ENCODE measurements at regions not wholly inside any gene's neighbourhood (a gene's known extent, or its start where the extent isn't known, plus 50 kb on each side); places are given as distances from the start of the nearest gene placed in this dataset.
A peak's percentile ranks its signal among the peaks of the same experiment; 100 is the strongest.

GRCh38 chr2:179338681-179339080 lies 74.0 kb upstream of the SESTD1 start:
- H3K27me3 ChIP-seq, result no peaks in the 10 kb centered on the region
- H3K4me3 ChIP-seq, result no peak overlapping the region
- H3K9me3 ChIP-seq, result no peaks in the 10 kb centered on the region
- intact Hi-C loops (cut with DNase I), result no loop called here
- ATAC-seq, result peak in 4 of 8 donors; percentile 40 to 79 (median 70)
- peak overlapping the region in 2 of 10 donors; percentile 4 to 27 for H3K27ac ChIP-seq
- 81 to 82% methylated on average over 3 of the region's 3 CpGs for WGBS, 2 donors
- TF ChIP-seq CTCF (IDR thresholded peaks at IDR 0.05), result no peak
- no peak for DNase-seq
- H3K36me3 ChIP-seq, result no peaks in the 10 kb centered on the region
- peaks cover 0 to 5% (median 0%) of the 10 kb centered on the region in 9 donors for H3K4me1 ChIP-seq

GRCh38 chr2:179336782-179337534 lies 72.3 kb upstream of the SESTD1 start:
- intact Hi-C loops (cut with DNase I), result no loop called here
- ATAC-seq (peak in 5 of 8 donors; percentile 29 to 50 (median 39)), DNase-seq (no peak)
- Histone ChIP-seq H3K27me3 (no peaks in the 10 kb centered on the region), H3K27ac (no peak overlapping the region), H3K4me3 (no peak overlapping the region), H3K36me3 (no peaks in the 10 kb centered on the region), H3K9me3 (no peaks in the 10 kb centered on the region), H3K4me1 (peaks cover 0 to 4% (median 0%) of the 10 kb centered on the region in 9 donors)
- TF ChIP-seq CTCF (IDR thresholded peaks at IDR 0.05), result no peak
- 56 to 69% methylated on average over 4 of the region's 4 CpGs for WGBS, 2 donors

- intact Hi-C loops (cut with DNase I), result no loop called here
- no peak overlapping the region for H3K27ac ChIP-seq
- no peak for TF ChIP-seq CTCF (IDR thresholded peaks at IDR 0.05)
- no peak overlapping the region for H3K4me3 ChIP-seq
- H3K9me3 ChIP-seq, result peaks cover 0 to 6% (median 0%) of the 10 kb centered on the region in 11 donors
- DNase-seq (no peak), ATAC-seq (no peak)
- H3K36me3 ChIP-seq, result no peaks in the 10 kb centered on the region
- no peaks in the 10 kb centered on the region for H3K27me3 ChIP-seq
- 52 to 58% methylated on average over 2 of the region's 2 CpGs for WGBS, 2 donors
- peaks cover 0 to 4% (median 0%) of the 10 kb centered on the region in 9 donors for H3K4me1 ChIP-seq
Measured at GRCh38 chr2:179335732-179336131, 71.1 kb upstream of the SESTD1 start.

- H3K27me3 ChIP-seq, result no peaks in the 10 kb centered on the region
- 60 to 61% methylated on average over 2 of the region's 2 CpGs for WGBS, 2 donors
- H3K36me3 ChIP-seq, result no peaks in the 10 kb centered on the region
- H3K27ac ChIP-seq, result no peak overlapping the region
- ATAC-seq (no peak), DNase-seq (no peak)
- intact Hi-C loops (cut with DNase I), result no loop called here
- TF ChIP-seq CTCF (IDR thresholded peaks at IDR 0.05), result no peak
- H3K4me3 ChIP-seq, result no peak overlapping the region
- no peaks in the 10 kb centered on the region for H3K4me1 ChIP-seq
- H3K9me3 ChIP-seq, result peaks cover 0 to 16% (median 0%) of the 10 kb centered on the region in 11 donors
Measured at GRCh38 chr2:179332903-179333302, 68.3 kb upstream of the SESTD1 start.

Measured in heart right ventricle (tissue), 16 donors.